HEK293 (cell line): ENCODE measurements at regions not wholly inside any gene's neighbourhood (a gene's known extent, or its start where the extent isn't known, plus 50 kb on each side); places are given as distances from the start of the nearest gene placed in this dataset.

Experiments used
- CTCF ChIP-seq: fragments of 450-650 bp; formaldehyde crosslinking; IDR thresholded peaks from 2 replicates; pipeline ENCODE4 v1.5.1; 2016; ENCODE audit warnings: missing biosample characterization, missing genetic modification characterization
- SP2 ChIP-seq: fragments of 450-650 bp; formaldehyde crosslinking; IDR thresholded peaks from 2 replicates; pipeline ENCODE4 v1.5.1; 2016; ENCODE audit warnings: missing biosample characterization, missing genetic modification characterization
- ZNF174 ChIP-seq: fragments of 450-650 bp; formaldehyde crosslinking; IDR thresholded peaks from 2 replicates; pipeline ENCODE4 v1.5.0; 2017; ENCODE audit warnings: missing biosample characterization, mild to moderate bottlenecking, missing genetic modification characterization
- ZNF777 ChIP-seq: fragments of 450-650 bp; formaldehyde crosslinking; IDR thresholded peaks from 2 replicates; pipeline ENCODE4 v1.5.1; 2017; ENCODE audit warnings: missing biosample characterization, missing genetic modification characterization, borderline replicate concordance
- TF ChIP-seq, protein P1 (sequence below): fragments of 450-650 bp; formaldehyde crosslinking; IDR thresholded peaks from 2 replicates; pipeline ENCODE4 v1.5.1; 2016; ENCODE audit warnings: missing biosample characterization, missing genetic modification characterization
- TF ChIP-seq, protein P2 (sequence below): fragments of 450-650 bp; formaldehyde crosslinking; IDR thresholded peaks from 2 replicates; pipeline ENCODE4 v1.5.1; 2016; ENCODE audit warnings: missing biosample characterization, missing genetic modification characterization

DNA sequence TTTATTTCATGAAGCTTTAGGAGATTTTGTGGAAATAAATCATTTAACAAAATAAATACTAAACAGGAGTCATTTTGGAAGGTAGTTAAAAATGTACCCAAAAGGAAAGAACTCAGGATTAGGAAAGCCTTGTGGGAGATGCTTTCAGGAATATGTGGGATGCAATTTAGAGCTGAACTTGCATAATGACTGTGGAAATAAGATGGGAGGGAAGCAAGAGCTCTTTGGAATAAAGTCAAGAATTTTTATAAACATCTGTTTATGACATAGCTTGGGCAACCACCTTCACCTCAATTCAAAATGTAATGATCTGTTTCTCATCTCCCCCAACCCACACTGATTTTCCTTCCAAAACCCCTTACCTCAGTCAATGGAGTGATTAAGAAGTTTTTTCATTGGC lies 623.8 kb downstream of the FAT4 start:
- TF ChIP-seq, protein P1, sequence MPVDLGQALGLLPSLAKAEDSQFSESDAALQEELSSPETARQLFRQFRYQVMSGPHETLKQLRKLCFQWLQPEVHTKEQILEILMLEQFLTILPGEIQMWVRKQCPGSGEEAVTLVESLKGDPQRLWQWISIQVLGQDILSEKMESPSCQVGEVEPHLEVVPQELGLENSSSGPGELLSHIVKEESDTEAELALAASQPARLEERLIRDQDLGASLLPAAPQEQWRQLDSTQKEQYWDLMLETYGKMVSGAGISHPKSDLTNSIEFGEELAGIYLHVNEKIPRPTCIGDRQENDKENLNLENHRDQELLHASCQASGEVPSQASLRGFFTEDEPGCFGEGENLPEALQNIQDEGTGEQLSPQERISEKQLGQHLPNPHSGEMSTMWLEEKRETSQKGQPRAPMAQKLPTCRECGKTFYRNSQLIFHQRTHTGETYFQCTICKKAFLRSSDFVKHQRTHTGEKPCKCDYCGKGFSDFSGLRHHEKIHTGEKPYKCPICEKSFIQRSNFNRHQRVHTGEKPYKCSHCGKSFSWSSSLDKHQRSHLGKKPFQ (tag by site-specific recombination), result no peak
- TF ChIP-seq ZNF777 (tag by site-specific recombination) (no peak), ZNF174 (tag by site-specific recombination) (no peak), CTCF (tag by site-specific recombination) (no peak), SP2 (tag by site-specific recombination) (no peak)
- TF ChIP-seq, protein P2, sequence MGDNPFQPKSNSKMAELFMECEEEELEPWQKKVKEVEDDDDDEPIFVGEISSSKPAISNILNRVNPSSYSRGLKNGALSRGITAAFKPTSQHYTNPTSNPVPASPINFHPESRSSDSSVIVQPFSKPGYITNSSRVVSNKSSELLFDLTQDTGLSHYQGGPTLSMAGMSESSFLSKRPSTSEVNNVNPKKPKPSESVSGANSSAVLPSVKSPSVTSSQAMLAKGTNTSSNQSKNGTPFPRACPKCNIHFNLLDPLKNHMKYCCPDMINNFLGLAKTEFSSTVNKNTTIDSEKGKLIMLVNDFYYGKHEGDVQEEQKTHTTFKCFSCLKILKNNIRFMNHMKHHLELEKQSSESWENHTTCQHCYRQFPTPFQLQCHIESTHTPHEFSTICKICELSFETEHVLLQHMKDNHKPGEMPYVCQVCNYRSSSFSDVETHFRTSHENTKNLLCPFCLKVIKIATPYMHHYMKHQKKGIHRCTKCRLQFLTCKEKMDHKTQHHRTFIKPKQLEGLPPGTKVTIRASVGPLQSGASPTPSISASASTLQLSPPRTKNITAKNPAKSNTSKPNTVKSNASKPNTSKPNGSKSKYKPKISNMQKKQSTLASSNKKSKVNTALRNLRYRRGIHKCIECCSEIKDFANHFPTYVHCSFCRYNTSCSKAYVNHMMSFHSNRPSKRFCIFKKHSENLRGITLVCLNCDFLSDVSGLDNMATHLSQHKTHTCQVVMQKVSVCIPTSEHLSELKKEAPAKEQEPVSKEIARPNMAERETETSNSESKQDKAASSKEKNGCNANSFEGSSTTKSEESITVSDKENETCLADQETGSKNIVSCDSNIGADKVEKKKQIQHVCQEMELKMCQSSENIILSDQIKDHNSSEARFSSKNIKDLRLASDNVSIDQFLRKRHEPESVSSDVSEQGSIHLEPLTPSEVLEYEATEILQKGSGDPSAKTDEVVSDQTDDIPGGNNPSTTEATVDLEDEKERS (tag by site-specific recombination), result no peak
